Loucy (cell line): ENCODE measurements at regions not wholly inside any gene's neighbourhood (a gene's known extent, or its start where the extent isn't known, plus 50 kb on each side); places are given as distances from the start of the nearest gene placed in this dataset.

Experiments used
- H2AFZ ChIP-seq: fragments of 200-600 bp; sonication (generic); 2 replicates; pipeline ENCODE4 v1.6.0; 2016; ENCODE audit warnings: antibody characterized with exemption, mild to moderate bottlenecking, low read length, moderate library complexity
- H3F3A ChIP-seq: fragments of 200-600 bp; 2 replicates; pipeline ENCODE4 v1.6.0; 2016; ENCODE audit warnings: antibody characterized with exemption, low read depth, mild to moderate bottlenecking
- H3K27me3 ChIP-seq: fragments of 200-600 bp; sonication (generic); 2 replicates; pipeline ENCODE4 v1.6.1; 2014; ENCODE audit warnings: low read length, mild to moderate bottlenecking; ENCODE audit not compliant: insufficient read depth, poor library complexity, severe bottlenecking
- H3K36me3 ChIP-seq: fragments of 200-600 bp; sonication (generic); 2 replicates; pipeline ENCODE4 v1.6.1; 2016; ENCODE audit warnings: low read length; ENCODE audit not compliant: insufficient read depth
- H3K4me1 ChIP-seq: fragments of 200-600 bp; sonication (generic); 2 replicates; pipeline ENCODE4 v1.5.1; 2014; ENCODE audit warnings: low read length, mild to moderate bottlenecking; ENCODE audit not compliant: insufficient read depth, poor library complexity, severe bottlenecking
- H3K4me2 ChIP-seq: fragments of 200-600 bp; sonication (generic); 2 replicates; pipeline ENCODE4 v1.6.0; 2014; ENCODE audit warnings: antibody characterized with exemption, low read length, low read depth, mild to moderate bottlenecking; ENCODE audit not compliant: poor library complexity, severe bottlenecking
- H3K4me3 ChIP-seq: fragments of 200-600 bp; sonication (generic); 2 replicates; pipeline ENCODE4 v1.5.1; 2014; ENCODE audit warnings: low read length, mild to moderate bottlenecking, mixed read lengths; ENCODE audit not compliant: poor library complexity, severe bottlenecking
- H3K79me2 ChIP-seq: fragments of 200-600 bp; sonication (generic); 2 replicates; pipeline ENCODE4 v1.6.1; 2014; ENCODE audit warnings: low read length; ENCODE audit not compliant: insufficient read depth
- H3K9ac ChIP-seq: fragments of 200-600 bp; sonication (generic); 2 replicates; pipeline ENCODE4 v1.6.0; 2014; ENCODE audit warnings: mild to moderate bottlenecking, low read depth, low read length, moderate library complexity; ENCODE audit not compliant: poor library complexity, severe bottlenecking
- H3K9me2 ChIP-seq: fragments of 200-600 bp; sonication (generic); replicated peaks from 2 replicates; pipeline ENCODE4 v1.6.1; 2016; ENCODE audit warnings: low read depth, low read length, mixed read lengths
- H3K9me3 ChIP-seq: fragments of 200-600 bp; sonication (generic); 2 replicates; pipeline ENCODE4 v1.6.1; 2014; ENCODE audit warnings: mild to moderate bottlenecking, antibody characterized with exemption, low read length, low read depth; ENCODE audit not compliant: insufficient read depth
- H4K20me1 ChIP-seq: fragments of 200-600 bp; sonication (generic); 2 replicates; pipeline ENCODE4 v1.6.0; 2014; ENCODE audit warnings: antibody characterized with exemption, low read length, mild to moderate bottlenecking; ENCODE audit not compliant: insufficient read depth, poor library complexity, severe bottlenecking
- EZH2phosphoT487 ChIP-seq: fragments of 200-600 bp; IDR thresholded peaks from 2 replicates; pipeline ENCODE4 v1.6.1; 2018; ENCODE audit warnings: antibody characterized with exemption, mild to moderate bottlenecking, moderate library complexity, borderline replicate concordance
- TF ChIP-seq, protein P1 (sequence below): fragments of 200-600 bp; sonication (generic); conservative IDR thresholded peaks from 2 replicates; pipeline ENCODE4 v1.5.1; 2014; ENCODE audit warnings: mild to moderate bottlenecking, antibody characterized with exemption, low read length

DNA sequence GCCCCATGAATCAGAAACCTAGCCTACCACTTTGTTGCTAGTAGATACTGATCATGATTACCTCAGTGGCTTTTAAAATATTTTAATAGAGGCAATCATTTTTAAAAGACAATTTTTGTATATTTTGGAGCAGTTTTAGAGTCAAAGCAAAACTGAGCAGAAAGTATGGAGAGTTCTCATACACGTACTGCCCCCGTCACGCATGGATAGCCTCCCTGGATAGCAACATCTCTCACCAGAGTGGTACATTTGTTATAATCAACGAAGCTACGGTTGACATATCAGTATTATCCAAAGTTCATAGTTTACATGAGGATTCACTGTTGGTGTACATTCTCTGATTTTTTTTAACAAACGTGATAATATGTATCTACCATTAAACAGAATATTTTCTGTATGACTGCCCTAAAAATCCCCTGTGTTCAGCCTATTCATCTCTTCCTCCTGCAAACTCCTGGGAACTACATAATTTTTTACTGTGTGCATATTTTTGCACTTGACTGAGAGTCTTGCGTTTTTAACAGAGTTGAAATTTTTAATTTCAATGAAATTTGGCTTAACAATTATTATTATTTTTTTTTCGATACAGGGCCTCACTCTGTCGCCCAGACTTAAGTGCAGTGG is 1436.8 kb upstream of the PCDH9 start:
- Histone ChIP-seq H3F3A (no peaks in the 10 kb centered on the region), H4K20me1 (no peaks in the 10 kb centered on the region), H3K4me2 (no peak overlapping the region), H3K79me2 (no peaks in the 10 kb centered on the region), H3K9ac (no peak overlapping the region), H3K27me3 (no peaks in the 10 kb centered on the region), H2AFZ (no peak overlapping the region), H3K9me3 (no peaks in the 10 kb centered on the region), H3K4me1 (no peaks in the 10 kb centered on the region), H3K36me3 (no peaks in the 10 kb centered on the region), H3K4me3 (no peak overlapping the region), H3K9me2 (no peaks in the 10 kb centered on the region)
- TF ChIP-seq, protein P1, sequence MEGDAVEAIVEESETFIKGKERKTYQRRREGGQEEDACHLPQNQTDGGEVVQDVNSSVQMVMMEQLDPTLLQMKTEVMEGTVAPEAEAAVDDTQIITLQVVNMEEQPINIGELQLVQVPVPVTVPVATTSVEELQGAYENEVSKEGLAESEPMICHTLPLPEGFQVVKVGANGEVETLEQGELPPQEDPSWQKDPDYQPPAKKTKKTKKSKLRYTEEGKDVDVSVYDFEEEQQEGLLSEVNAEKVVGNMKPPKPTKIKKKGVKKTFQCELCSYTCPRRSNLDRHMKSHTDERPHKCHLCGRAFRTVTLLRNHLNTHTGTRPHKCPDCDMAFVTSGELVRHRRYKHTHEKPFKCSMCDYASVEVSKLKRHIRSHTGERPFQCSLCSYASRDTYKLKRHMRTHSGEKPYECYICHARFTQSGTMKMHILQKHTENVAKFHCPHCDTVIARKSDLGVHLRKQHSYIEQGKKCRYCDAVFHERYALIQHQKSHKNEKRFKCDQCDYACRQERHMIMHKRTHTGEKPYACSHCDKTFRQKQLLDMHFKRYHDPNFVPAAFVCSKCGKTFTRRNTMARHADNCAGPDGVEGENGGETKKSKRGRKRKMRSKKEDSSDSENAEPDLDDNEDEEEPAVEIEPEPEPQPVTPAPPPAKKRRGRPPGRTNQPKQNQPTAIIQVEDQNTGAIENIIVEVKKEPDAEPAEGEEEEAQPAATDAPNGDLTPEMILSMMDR = no peak
- TF ChIP-seq EZH2phosphoT487 = no peak

DNA sequence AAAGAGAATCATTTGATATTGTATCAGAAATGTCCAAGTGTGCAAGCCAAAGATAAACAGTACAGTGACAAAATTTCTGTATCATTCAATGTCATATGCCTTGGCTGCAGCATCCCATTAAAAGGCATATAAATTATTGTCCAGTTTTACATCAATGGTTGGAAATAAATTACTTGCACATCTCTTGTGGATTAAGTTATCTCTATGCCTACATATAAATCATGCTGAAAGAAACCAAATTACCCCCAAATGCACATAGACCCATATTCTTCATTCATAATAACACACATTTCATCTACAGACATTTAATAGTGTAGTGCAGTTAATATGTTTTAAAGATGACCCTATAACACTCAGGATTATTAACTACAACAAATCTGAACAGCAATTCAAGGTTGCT is 1415.7 kb upstream of the PCDH9 start:
- Histone ChIP-seq H3K79me2 (no peaks in the 10 kb centered on the region), H3K4me3 (no peak overlapping the region), H3K9me2 (no peaks in the 10 kb centered on the region), H3K4me1 (no peaks in the 10 kb centered on the region), H2AFZ (no peak overlapping the region), H4K20me1 (no peaks in the 10 kb centered on the region), H3K4me2 (no peak overlapping the region), H3K36me3 (no peaks in the 10 kb centered on the region), H3F3A (no peaks in the 10 kb centered on the region), H3K27me3 (no peaks in the 10 kb centered on the region), H3K9ac (no peak overlapping the region), H3K9me3 (no peaks in the 10 kb centered on the region)
- no peak for TF ChIP-seq EZH2phosphoT487
- TF ChIP-seq, protein P1 = no peak

DNA sequence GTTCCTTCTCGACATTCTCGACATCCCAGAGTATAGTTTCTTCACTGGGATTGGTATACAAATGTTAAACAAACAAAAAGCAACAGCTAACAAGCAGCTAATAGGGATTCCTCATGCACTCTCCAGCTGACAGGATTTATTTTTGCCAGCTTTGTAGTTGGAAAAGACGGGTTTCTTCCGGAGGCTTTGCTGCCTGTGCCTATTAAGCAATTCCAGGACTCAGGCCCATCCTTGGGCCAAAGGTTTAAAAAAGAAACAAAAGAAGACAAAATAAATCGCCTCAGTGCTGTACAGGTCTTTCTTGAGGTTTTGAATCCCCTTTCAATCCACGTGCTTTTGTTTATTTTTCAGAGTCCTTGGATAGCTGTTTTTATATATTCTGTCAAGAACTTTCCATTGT is 1414.5 kb upstream of the PCDH9 start:
- Histone ChIP-seq H3K9me3 (no peaks in the 10 kb centered on the region), H3F3A (no peaks in the 10 kb centered on the region), H3K4me3 (no peak overlapping the region), H3K4me2 (no peak overlapping the region), H4K20me1 (no peaks in the 10 kb centered on the region), H2AFZ (no peak overlapping the region), H3K27me3 (no peaks in the 10 kb centered on the region), H3K9me2 (no peaks in the 10 kb centered on the region), H3K9ac (no peak overlapping the region), H3K36me3 (no peaks in the 10 kb centered on the region), H3K4me1 (no peaks in the 10 kb centered on the region), H3K79me2 (no peaks in the 10 kb centered on the region)
- TF ChIP-seq, protein P1 = no peak
- TF ChIP-seq EZH2phosphoT487 = no peak
